ENCODE measurements at regions not wholly inside any gene's neighbourhood (a gene's known extent, or its start where the extent isn't known, plus 50 kb on each side); places are given as distances from the start of the nearest gene placed in this dataset.

DNA sequence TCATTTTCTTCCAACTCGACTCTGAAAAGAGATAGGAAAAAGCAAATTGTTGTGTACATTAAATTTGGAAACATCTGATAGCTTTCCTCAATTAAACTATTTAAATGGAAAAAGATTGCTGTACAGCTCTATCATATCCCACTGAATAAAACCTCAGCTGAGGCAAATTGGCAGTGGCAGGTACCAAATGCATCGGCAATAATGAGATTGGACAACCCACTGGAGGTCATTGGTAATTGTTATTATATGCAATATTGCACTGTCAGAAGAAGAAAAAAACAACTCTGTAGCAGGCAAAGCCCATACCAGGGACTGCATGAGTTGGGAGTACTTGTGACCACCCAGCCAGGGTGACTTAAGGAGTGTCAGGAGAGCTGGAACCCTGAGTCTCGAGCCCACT is 291.6 kb upstream of the SKOR2 start:
- no peak for DNase-seq (ENCODE audit: low read depth in 2 of 2)

DNA sequence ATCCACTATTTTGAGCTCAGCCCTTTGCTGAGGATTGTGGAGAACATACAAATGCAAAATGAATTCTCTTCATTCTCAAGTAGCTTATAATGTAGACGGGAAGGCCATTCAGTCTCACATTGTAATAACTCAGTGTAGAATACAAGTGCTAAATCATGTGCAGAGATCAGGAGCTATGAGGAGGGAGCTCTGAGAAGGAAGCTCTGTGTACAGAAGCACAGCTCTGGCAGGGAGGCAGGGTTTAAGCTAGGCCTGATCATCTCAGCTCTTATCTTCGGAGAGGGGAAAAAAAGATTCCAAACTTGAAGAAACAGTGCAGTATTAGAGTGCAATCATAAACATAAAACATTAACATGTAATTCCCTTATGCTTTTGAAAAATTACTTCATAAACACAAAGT is 291.1 kb upstream of the SKOR2 start:
- no peak for DNase-seq (ENCODE audit: low read depth in 2 of 2)

DNA sequence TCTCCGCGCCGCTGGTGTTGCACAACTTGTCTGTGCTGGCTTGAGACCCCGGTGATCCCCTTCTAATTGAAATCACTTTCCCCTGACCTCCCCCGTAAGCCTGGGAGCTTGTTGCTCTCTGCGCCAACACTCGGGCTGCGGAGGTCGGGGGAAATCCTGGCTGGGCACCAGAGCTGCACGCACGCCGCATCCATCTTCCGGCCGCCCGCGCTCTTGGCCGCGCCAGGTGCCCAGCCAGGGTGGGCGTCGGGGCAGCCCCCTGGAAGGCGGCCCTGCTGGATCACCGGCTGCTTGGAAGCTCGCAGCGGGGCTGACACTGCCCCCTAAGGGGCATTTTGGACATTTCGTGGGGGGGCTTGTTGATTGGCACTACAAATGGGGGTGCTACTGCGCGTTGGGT is 280.3 kb upstream of the SKOR2 start:
- no peak for DNase-seq (ENCODE audit: low read depth in 2 of 2)

DNA sequence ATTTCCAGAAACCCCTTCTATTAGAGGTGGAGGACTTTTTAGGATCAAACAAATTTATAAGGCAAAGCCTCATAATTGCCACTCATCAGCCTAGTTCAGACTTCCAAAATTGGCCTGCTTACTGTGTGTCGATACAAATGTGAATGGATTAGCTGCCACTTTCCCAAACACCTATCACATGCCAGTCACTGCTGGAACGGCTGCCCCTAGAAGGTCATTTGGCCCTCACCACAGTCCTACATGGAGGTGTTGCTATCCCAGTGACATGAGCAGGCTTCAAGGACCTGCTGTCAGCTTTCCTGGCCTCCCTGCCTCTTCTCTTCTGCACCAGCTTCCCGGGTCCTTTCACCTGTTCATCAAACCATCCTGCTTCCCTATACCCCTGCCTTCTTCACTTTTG is 279.2 kb upstream of the SKOR2 start:
- DNase-seq (ENCODE audit: low read depth in 2 of 2), result no peak

DNA sequence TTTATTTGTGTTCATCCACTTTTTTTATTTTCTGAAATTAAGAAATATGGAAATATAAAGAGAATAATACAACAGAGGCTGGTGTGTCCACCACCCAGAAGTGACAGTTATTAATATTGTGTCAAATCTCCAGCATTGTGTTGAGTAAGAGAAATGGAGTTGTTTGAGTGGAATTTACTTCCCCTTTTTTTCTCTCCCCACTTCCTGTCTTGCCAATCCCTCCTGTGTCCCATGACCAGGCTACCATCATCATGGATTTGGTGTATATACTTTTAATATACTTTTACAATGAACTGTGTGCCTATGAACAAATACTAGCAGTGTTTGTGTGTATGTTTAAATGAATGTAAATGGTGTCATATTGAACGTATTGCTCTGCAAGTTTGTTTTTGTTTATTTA is 276.9 kb upstream of the SKOR2 start:
- DNase-seq (ENCODE audit: low read depth in 2 of 2), result no peak

DNA sequence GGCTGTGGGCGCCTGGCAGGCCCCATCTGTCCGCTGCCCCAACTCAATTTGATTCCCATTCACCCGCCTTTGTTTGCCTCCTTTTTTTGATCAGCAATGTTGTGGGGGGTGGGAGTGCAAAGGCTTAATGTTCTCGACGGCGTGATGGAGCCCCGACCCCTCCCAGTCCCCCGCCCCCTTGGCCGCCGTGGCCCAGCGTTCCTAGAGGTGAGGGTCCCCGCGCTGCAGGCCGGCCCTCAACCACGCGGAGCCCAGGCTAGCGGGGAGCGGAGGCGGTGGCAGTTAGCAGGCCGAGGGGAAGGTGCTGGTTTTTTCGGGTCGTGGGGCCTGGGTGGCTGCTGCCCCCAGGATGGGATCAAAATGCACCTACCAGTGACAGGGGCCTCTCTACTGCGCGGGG is 274.7 kb upstream of the SKOR2 start:
- DNase-seq (ENCODE audit: low read depth in 2 of 2), result no peak

DNA sequence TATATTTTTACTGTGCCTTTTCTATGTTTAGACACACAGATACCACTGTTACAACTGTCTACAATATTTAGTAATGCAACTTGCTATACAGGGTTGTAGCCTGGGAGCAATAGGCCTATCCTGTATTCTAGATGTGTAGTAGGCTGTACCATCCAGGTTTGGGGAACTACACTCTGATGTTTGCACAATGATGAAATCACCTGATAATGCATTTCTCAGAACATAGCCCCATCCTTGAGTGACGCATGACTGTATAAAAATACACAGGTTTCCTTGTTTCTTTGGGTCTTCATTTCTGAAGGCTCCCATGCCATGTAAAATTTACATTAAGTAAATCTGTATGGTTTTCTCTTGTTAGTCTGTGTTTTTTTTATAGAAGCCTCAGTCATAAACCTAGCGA is 270.9 kb upstream of the SKOR2 start:
- DNase-seq (ENCODE audit: low read depth in 2 of 2), result no peak

DNA sequence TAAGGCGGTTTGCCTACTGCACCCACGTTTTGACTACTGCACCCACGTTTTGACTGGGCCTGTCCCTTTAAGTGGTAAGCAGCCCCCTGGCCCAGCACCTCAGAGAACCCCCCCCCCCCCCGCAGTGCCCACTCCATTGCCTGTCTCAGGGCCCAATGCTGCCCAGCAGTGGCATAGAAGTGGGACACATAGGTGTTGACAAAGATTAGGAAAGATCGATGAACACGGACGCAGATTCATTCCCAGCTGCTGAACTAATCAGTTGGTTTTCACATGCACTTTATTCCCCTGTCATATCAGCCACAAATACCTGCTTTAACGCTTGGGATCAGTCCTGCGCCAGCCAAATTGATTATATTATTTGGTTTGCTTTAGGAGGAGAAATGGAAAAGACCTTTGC is 268.8 kb upstream of the SKOR2 start:
- DNase-seq (ENCODE audit: low read depth in 2 of 2), result no peak

DNA sequence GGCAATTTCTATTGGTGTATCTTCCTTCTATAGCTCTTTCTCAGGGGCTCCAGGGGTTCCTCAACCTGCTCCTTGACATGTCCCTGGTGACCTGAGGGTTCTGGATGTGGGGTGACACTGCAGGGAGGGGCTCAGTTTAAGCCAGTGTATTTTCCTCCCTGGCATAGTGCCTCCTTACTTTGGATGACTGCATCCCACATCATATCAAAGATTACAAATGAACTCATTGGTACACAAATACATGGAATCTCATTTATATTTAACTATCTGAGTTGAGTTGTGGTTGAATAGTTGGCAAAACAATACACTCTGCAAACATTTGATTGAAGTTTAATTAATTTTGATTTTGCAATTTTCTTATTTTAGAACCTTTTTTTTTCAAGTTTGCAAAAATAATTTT is 268.2 kb upstream of the SKOR2 start:
- no peak for DNase-seq (ENCODE audit: low read depth in 2 of 2)

DNA sequence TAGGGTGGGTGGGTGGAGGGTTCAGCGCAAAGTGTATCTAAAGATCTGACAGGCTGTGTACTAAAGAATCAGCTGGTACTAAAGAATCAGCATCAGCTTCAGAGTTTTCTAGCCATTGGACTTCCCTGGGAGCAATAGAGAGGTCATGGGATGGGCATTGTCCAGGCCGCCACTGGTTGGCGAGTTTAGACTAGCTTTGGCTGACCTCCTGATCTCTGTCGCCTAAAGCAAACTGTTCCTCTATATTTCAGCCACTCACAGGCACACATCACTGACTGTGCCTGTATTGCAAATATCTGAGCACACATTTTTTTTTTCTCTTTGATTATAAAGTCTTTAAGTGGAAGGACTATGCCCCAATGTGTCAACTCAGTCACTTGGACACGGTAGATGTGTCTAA is 267.8 kb upstream of the SKOR2 start:
- DNase-seq (ENCODE audit: low read depth in 2 of 2), result no peak

DNA sequence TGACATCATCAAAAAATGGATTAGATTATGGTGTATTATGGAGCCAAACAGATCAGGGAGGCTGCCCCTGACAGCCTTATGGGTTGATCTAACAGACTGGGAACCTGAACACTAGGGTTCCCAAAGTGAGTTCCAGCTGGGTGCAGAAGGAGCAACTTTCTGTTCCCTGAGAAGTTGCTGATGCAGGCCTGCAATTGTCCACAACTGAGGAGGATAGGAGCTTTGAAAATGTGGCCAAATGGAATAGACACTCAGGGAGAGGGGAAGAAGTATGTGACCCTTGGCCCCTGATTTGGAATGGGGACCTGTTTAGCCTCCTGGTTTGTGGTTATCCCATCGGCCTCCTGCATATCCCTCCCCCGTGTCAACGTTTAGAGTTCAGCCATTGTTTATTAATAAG is 262.2 kb upstream of the SKOR2 start:
- no peak for DNase-seq (ENCODE audit: low read depth in 2 of 2)

DNA sequence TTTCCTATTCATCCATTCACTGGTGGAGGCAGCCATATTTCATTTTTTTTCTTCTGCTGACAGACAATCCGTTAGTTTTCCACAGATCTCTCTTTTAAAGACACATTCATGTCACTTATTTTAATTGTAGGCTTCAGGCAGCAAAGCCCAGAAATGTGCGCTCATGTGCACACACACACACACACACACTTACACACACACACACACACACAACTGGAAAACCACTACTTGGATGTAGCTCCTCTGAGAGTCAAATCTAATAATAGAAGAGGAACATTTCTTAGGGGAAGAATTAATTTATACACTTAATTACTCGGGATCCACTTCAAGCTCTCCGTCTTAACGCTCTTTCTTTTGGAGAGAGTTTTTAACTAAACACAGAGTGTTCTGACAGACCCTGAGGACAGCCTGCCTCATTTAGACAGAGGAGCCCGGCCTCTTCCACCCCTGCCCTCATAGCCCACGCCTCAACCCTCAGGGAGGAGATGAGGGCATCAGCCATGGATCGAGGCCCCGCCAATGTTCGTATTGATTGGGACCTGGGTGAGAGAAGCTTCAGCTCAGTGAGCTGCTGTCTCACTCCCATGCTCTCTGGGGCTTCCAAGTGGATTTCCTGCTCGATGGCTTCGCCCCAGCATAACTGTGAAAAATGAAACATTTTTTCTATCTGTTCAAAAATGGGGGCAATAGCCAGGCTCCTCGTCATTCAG is 261.4 kb upstream of the SKOR2 start:
- DNase-seq (ENCODE audit: low read depth in 2 of 2), result no peak

DNA sequence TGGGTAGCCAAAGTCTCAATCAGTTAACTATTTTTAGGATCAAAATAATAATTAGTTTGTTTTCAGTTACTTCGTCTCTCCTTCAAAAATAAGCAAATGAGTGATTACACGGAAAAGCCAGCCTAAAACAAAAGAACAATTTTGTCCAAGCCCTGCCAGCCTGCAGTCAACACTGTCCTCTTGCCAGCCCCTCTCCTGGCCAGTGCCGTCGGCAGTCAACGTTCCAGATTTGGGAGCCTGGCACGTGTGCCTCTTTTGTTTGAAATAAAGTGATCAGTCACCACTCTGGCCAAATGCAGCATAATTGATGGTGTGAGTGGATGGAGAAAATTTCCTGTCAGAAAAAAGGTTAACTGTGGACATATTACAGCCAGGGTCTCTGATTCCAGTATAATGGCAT is 260.6 kb upstream of the SKOR2 start:
- no peak for DNase-seq (ENCODE audit: low read depth in 2 of 2)

DNA sequence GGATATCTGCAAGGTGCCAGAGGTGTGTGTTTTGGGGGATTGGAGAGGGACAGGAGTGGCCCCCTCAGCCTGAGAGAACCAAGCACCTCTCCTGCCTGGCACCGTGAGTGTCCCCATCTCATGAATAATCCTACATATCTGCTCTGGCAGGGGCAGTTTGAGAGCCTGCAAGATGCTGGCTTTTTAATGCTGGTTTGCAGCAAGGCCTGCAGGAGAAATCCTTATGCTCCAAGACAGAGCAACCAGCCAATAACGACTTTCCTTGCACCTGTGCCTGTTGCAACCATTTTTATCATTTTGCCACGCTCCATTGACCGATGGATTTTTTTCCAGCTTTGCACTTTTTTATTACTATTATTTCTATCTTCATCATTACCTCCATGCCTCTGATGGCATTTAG is 259.4 kb upstream of the SKOR2 start:
- no peak for DNase-seq (ENCODE audit: low read depth in 2 of 2)

DNA sequence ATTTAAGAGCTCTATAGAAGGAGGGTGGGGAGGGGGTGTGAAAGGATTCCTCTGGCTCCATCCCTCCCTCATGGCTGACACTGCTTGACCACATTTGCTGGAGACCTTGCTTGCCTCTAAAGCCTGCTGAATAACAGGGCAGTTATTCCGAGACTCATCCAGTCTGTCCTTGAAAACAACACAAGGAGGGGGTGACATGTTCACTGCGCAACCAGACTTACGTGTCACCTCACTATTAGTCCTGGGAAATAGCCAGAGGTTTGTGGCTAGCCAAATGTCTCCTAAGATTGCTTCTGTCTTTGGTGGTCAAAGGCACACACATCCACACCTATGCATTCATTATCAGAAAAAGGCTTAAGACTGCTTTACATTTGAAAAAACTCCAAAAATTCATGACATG is 256.2 kb upstream of the SKOR2 start:
- DNase-seq (ENCODE audit: low read depth in 2 of 2), result no peak

DNA sequence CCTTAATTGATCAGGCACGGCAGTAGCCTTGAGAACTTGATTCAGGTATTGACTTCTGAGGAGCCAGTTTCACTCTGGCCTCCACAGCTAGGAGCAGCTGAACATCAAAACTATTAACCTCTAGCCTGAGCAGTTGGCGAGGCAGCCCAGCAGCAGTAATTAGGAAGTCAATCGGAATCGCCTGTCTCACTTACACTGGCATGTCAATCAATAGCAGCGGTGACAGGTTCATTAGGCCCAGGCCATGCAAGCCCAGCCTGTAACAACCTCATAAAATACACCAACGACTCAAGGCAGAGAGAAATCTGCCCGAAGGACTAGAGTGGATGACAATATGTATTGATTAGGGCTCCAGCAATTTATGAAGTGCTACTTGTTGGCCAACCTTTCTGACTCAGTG is 255.4 kb upstream of the SKOR2 start:
- DNase-seq (ENCODE audit: low read depth in 2 of 2), result no peak

DNA sequence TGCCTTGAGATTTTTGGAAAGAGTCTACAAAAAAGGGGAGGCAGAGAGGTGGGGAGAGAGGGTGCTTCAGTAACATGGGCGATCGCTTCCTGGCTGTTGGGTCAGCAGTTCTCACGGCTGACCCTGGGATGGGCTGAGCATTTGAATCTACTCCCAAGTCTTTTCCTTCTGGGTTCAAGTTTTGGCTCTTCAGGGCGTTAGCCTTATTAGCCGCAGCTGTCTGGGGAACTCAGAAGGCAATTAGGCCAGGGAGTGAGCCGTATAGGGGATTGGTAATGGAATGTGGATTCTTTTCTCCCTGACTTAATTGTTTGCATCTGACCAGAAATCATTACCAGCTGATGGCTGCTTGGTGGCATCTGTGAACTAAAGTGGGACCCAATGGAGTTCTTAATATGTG is 250.5 kb upstream of the SKOR2 start:
- no peak for DNase-seq (ENCODE audit: low read depth in 2 of 2)

DNA sequence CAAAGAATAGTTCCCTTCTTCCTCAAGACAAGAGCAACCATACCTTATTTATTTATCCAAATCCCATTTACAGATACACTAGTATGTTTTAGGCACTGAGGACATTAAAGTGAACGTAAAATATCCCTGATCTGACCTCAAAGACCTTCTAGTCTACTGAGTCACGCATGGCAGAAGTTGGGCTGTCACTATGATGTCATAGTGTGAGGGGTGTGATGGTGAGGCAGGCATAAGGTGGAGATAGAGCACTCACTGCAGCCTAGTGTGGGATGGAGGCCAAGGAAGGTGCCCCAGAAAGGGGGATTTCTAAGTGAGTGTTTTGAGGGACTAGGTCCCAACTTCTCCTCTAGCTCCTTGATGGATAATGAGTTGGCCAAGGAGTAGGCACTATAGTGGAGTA is 249.5 kb upstream of the SKOR2 start:
- no peak for DNase-seq (ENCODE audit: low read depth in 2 of 2)

DNA sequence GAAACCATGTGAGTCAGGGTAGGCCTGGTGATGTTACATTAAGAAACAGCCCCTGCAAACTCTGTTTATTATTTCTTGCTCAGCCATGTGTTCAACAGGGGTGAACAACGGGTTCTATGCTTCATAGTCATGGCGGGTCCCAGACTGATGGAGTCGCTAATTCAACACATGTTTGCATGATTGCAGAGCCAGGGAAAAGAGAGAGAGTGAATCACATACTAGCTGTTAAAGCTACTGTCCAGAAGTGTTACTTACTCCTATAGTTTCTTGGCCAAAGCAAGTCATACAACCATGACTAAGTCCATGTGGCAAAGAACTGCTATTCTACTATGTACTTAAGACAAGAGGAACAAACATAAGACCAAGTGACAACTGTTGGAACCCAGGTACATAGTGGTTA is 241.2 kb upstream of the SKOR2 start:
- DNase-seq (ENCODE audit: low read depth in 2 of 2), result no peak

DNA sequence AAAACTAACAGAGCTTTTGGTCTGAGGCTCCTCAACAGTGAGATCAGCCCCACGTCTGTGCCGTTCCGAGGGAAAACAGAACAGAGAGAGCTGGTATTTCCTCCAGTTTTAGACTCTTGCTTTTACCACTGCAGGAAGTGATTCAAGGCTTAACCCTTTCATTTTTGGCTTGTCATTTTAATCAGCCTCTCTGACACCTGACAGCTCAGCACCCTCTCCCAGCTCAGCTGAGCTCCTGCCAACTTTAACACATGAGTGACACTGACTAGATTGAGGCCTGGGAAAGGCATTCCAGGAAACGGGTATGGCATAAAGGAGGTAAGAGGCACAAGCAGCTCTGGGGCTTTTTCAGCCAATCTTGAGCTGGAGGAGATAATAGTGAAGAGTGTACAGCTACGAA is 239.4 kb upstream of the SKOR2 start:
- no peak for DNase-seq (ENCODE audit: low read depth in 2 of 2)

DNA sequence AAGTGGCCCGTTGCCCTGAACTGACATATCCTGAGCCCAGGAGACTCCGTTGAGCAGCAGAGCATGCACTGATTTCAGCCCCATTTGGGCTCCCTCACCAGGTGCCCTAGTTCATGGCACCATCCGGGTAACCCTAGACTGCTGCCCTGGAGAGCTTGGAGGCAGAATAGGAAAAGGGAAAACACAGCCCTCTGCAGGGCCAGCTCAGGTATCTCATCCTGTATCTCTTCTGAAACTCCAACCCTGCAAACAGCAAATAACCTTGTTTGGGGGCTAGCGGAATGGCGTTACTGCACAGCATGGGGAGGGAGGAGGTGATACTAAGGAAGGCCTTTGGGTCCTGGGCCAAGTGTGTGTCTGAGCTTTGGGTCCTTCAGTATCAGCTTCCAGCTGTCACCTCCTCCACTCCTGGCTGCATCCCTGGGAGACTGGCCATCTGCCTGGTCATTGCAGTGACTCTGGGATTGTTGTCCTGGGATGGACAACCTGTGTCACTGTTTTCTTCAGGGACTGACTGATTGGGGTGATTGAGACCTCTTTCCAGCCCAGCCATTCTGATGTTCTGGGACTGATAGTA is 233.8 kb upstream of the SKOR2 start:
- DNase-seq (ENCODE audit: low read depth in 2 of 2), result no peak

DNA sequence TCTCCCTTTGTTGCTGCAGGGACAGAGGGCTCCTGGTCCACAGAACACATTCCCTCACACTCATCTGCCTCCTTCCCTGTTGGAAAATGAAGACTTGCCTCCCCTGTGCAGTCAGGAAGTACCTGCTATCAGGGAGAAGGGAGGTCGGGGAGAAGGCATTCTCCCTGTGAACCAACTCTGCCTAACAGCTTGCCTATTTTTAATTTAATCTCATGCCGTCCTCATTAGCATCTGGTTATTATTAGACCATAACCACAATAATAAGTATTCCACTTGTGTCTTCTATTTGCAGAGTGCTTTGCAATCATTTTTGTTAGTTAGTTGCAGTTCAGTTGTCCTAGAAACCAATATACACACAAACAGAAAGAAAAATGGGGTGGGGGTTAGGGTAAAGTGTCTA is 232.6 kb upstream of the SKOR2 start:
- DNase-seq (ENCODE audit: low read depth in 2 of 2), result no peak

DNA sequence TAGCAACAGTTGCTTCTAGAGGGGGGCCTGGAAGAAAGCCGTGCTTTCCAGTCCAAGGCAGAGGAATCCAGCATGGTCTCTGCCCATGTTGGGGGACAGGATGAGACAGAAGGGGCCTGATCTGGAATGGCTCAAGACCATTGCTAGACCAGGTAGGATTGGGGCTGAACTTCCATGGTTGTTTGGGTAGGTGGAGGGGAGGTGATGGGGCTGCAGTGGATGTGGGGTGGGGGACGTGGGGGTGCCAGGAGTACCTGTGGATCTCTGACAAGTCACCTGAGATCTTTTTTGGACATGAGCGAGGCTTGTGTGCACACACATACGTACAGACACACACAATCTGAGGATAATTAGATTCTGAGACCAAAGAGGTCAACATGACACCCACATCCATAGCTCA is 228.7 kb upstream of the SKOR2 start:
- DNase-seq (ENCODE audit: low read depth in 2 of 2), result no peak

DNA sequence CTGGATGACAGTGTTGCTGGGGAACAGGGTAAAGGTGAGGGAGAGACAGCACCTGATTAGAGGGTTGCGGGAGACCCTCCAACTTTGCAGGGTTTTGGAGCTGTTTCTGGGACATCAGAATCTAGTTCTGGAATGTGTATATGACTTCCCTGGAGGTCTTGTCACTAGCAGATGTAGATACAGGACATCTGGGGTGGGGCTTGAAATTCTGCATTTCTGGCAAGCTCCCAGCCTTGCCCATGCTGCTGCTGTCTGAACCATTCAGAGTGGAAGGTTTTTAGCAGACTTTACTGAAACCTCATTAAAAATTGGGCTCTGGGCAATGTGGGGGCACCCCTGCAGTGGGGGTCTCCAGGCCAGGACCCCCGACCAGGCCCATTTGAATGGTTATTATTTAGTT is 220.3 kb upstream of the SKOR2 start:
- DNase-seq (ENCODE audit: low read depth in 2 of 2), result no peak

All from fibroblast of skin of left quadriceps (primary cell).